Activated T-helper 17 cell treated with anti-CD3 and anti-CD28 coated beads, Interleukin-2, amount 50 U/mL, for 72 hours (primary cell): ENCODE measurements at regions not wholly inside any gene's neighbourhood (a gene's known extent, or its start where the extent isn't known, plus 50 kb on each side); places are given as distances from the start of the nearest gene placed in this dataset.
"Not testable (repeated sequence)": the region's sequence is repeated elsewhere in the genome, so short reads cannot be mapped to it uniquely, and the experiment has no call there.

Experiments
- ATAC-seq: fragments of 150-1000 bp; cut with Tn5 transposase; replicated peaks from 2 replicates; pipeline ENCODE4 v1.10.0; 2021; ENCODE audit warnings: mild to moderate bottlenecking, moderate library complexity
- H3K27ac Mint-ChIP-seq: one replicate; pipeline ENCODE4 v1.8.0; 2022; ENCODE audit warnings: mixed read lengths
- H3K27me3 Mint-ChIP-seq: one replicate; pipeline ENCODE4 v1.8.0; 2022; ENCODE audit warnings: mixed read lengths
- H3K36me3 Mint-ChIP-seq: one replicate; pipeline ENCODE4 v1.8.0; 2022; ENCODE audit warnings: low read depth, mild to moderate bottlenecking, mixed read lengths
- H3K4me1 Mint-ChIP-seq: one replicate; pipeline ENCODE4 v1.8.0; 2022; ENCODE audit warnings: mixed read lengths
- H3K4me3 Mint-ChIP-seq: one replicate; pipeline ENCODE4 v1.8.0; 2022; ENCODE audit warnings: mild to moderate bottlenecking, mixed read lengths
- H3K9me3 Mint-ChIP-seq: one replicate; pipeline ENCODE4 v1.8.0; 2022; ENCODE audit warnings: mixed read lengths

GRCh38 chr9:73073337-73074175 lies 78.1 kb upstream of the ANXA1 start:
- no peaks in the 10 kb centered on the region for H3K36me3 Mint-ChIP-seq
- peaks cover 18% of the 10 kb centered on the region for H3K27me3 Mint-ChIP-seq
- ATAC-seq = no peak
- no peak overlapping the region for H3K4me3 Mint-ChIP-seq
- H3K9me3 Mint-ChIP-seq = no peaks in the 10 kb centered on the region
- no peak overlapping the region for H3K27ac Mint-ChIP-seq
- H3K4me1 Mint-ChIP-seq = no peaks in the 10 kb centered on the region

GRCh38 chr9:73067074-73067473 lies 84.6 kb upstream of the ANXA1 start:
- ATAC-seq = no peak
- Mint-ChIP-seq H3K4me1 (no peaks in the 10 kb centered on the region), H3K9me3 (no peaks in the 10 kb centered on the region), H3K36me3 (no peaks in the 10 kb centered on the region), H3K4me3 (no peak overlapping the region), H3K27ac (no peak overlapping the region), H3K27me3 (peaks cover 10% of the 10 kb centered on the region)

- no peak for ATAC-seq
- peaks cover 15% of the 10 kb centered on the region for H3K27me3 Mint-ChIP-seq
- H3K36me3 Mint-ChIP-seq = no peaks in the 10 kb centered on the region
- H3K4me3 Mint-ChIP-seq = no peak overlapping the region
- no peak overlapping the region for H3K27ac Mint-ChIP-seq
- no peaks in the 10 kb centered on the region for H3K4me1 Mint-ChIP-seq
- H3K9me3 Mint-ChIP-seq = no peaks in the 10 kb centered on the region
Measured at GRCh38 chr9:73065439-73065838, 86.2 kb upstream of the ANXA1 start.

GRCh38 chr9:73064315-73064714 lies 87.3 kb upstream of the ANXA1 start:
- ATAC-seq = no peak
- H3K4me3 Mint-ChIP-seq = no peak overlapping the region

GRCh38 chr9:73061146-73061545 lies 90.5 kb upstream of the ANXA1 start:
- Mint-ChIP-seq H3K27me3 (peaks cover 10% of the 10 kb centered on the region), H3K9me3 (no peaks in the 10 kb centered on the region), H3K36me3 (no peaks in the 10 kb centered on the region), H3K4me1 (no peaks in the 10 kb centered on the region), H3K4me3 (no peak overlapping the region), H3K27ac (no peak overlapping the region)
- ATAC-seq = no peak

More at GRCh38 chr9:73064315-73064714, 87.3 kb upstream of the ANXA1 start:
- H3K36me3 Mint-ChIP-seq = no peaks in the 10 kb centered on the region
- no peaks in the 10 kb centered on the region for H3K9me3 Mint-ChIP-seq
- H3K27me3 Mint-ChIP-seq = peaks cover 10% of the 10 kb centered on the region
- H3K27ac Mint-ChIP-seq = no peak overlapping the region
- no peaks in the 10 kb centered on the region for H3K4me1 Mint-ChIP-seq

GRCh38 chr9:73059247-73059646 lies 92.4 kb upstream of the ANXA1 start:
- Mint-ChIP-seq H3K36me3 (no peaks in the 10 kb centered on the region), H3K27ac (no peak overlapping the region), H3K4me3 (no peak overlapping the region), H3K9me3 (no peaks in the 10 kb centered on the region), H3K27me3 (peaks cover 10% of the 10 kb centered on the region), H3K4me1 (no peaks in the 10 kb centered on the region)
- ATAC-seq = no peak

- ATAC-seq = no peak
- Mint-ChIP-seq H3K27me3 (peaks cover 15% of the 10 kb centered on the region), H3K9me3 (no peaks in the 10 kb centered on the region), H3K27ac (no peak overlapping the region), H3K4me3 (no peak overlapping the region), H3K4me1 (no peaks in the 10 kb centered on the region), H3K36me3 (no peaks in the 10 kb centered on the region)
Measured at GRCh38 chr9:73056245-73056644, 95.4 kb upstream of the ANXA1 start.

GRCh38 chr9:73054091-73054490 lies 97.6 kb upstream of the ANXA1 start:
- ATAC-seq = no peak
- peaks cover 14% of the 10 kb centered on the region for H3K27me3 Mint-ChIP-seq
- no peaks in the 10 kb centered on the region for H3K36me3 Mint-ChIP-seq
- H3K4me3 Mint-ChIP-seq = no peak overlapping the region
- no peaks in the 10 kb centered on the region for H3K4me1 Mint-ChIP-seq
- no peak overlapping the region for H3K27ac Mint-ChIP-seq
- H3K9me3 Mint-ChIP-seq = no peaks in the 10 kb centered on the region

- Mint-ChIP-seq H3K9me3 (no peaks in the 10 kb centered on the region), H3K27ac (no peak overlapping the region), H3K4me1 (no peaks in the 10 kb centered on the region), H3K36me3 (no peaks in the 10 kb centered on the region), H3K27me3 (peaks cover 15% of the 10 kb centered on the region), H3K4me3 (no peak overlapping the region)
- no peak for ATAC-seq
Measured at GRCh38 chr9:73053543-73053942, 98.1 kb upstream of the ANXA1 start.

- Mint-ChIP-seq H3K4me1 (no peaks in the 10 kb centered on the region), H3K9me3 (no peaks in the 10 kb centered on the region), H3K27me3 (peaks cover 11% of the 10 kb centered on the region), H3K27ac (no peak overlapping the region), H3K4me3 (no peak overlapping the region), H3K36me3 (no peaks in the 10 kb centered on the region)
- ATAC-seq = no peak
Measured at GRCh38 chr9:73050887-73051550, 98.2 kb upstream of the ALDH1A1 start.

- H3K27me3 Mint-ChIP-seq = peaks cover 11% of the 10 kb centered on the region
- H3K27ac Mint-ChIP-seq = no peak overlapping the region
- H3K9me3 Mint-ChIP-seq = no peaks in the 10 kb centered on the region
- H3K4me3 Mint-ChIP-seq = no peak overlapping the region
- H3K36me3 Mint-ChIP-seq = no peaks in the 10 kb centered on the region
- H3K4me1 Mint-ChIP-seq = no peaks in the 10 kb centered on the region
- no peak for ATAC-seq
Measured at GRCh38 chr9:73050065-73050816, 97.4 kb upstream of the ALDH1A1 start.

GRCh38 chr9:73049280-73049679 lies 96.4 kb upstream of the ALDH1A1 start:
- no peaks in the 10 kb centered on the region for H3K4me1 Mint-ChIP-seq
- no peaks in the 10 kb centered on the region for H3K9me3 Mint-ChIP-seq
- peaks cover 11% of the 10 kb centered on the region for H3K27me3 Mint-ChIP-seq
- ATAC-seq = no peak
- H3K36me3 Mint-ChIP-seq = no peaks in the 10 kb centered on the region
- no peak overlapping the region for H3K4me3 Mint-ChIP-seq
- no peak overlapping the region for H3K27ac Mint-ChIP-seq

- ATAC-seq = no peak
- no peaks in the 10 kb centered on the region for H3K9me3 Mint-ChIP-seq
Measured at GRCh38 chr9:73046769-73047168, 93.9 kb upstream of the ALDH1A1 start.

GRCh38 chr9:73044776-73045175 lies 91.9 kb upstream of the ALDH1A1 start:
- not testable (repeated sequence) for H3K4me3 Mint-ChIP-seq, H3K9me3 Mint-ChIP-seq, H3K4me1 Mint-ChIP-seq, ATAC-seq, H3K27me3 Mint-ChIP-seq, H3K27ac Mint-ChIP-seq, H3K36me3 Mint-ChIP-seq

More at GRCh38 chr9:73046769-73047168, 93.9 kb upstream of the ALDH1A1 start:
- no peak overlapping the region for H3K4me3 Mint-ChIP-seq
- no peak overlapping the region for H3K27ac Mint-ChIP-seq
- no peaks in the 10 kb centered on the region for H3K36me3 Mint-ChIP-seq
- H3K4me1 Mint-ChIP-seq = no peaks in the 10 kb centered on the region
- peaks cover 3% of the 10 kb centered on the region for H3K27me3 Mint-ChIP-seq

- ATAC-seq = no peak
- H3K4me3 Mint-ChIP-seq = no peak overlapping the region
- H3K9me3 Mint-ChIP-seq = no peaks in the 10 kb centered on the region
- peaks cover 9% of the 10 kb centered on the region for H3K27me3 Mint-ChIP-seq
- no peaks in the 10 kb centered on the region for H3K36me3 Mint-ChIP-seq
- no peaks in the 10 kb centered on the region for H3K4me1 Mint-ChIP-seq
- H3K27ac Mint-ChIP-seq = no peak overlapping the region
Measured at GRCh38 chr9:73042155-73042554, 89.3 kb upstream of the ALDH1A1 start.
